ENCODE measurements at regions not wholly inside any gene's neighbourhood (a gene's known extent, or its start where the extent isn't known, plus 50 kb on each side); places are given as distances from the start of the nearest gene placed in this dataset.
"Not testable (repeated sequence)": the region's sequence is repeated elsewhere in the genome, so short reads cannot be mapped to it uniquely, and the experiment has no call there.

GRCh38 chr15:54841701-54842305 lies 354.9 kb downstream of the RSL24D1 start:
- no peak for DNase-seq (ENCODE audit: low spot score)

- no peak for DNase-seq (ENCODE audit: low spot score)
These were observed 355.9 kb downstream of the RSL24D1 start for GRCh38 chr15:54840621-54841398.

GRCh38 chr15:54839379-54839778 lies 357.4 kb downstream of the RSL24D1 start:
- DNase-seq (ENCODE audit: low spot score) = no peak

- DNase-seq (ENCODE audit: low spot score) = no peak
These were observed 360.5 kb downstream of the RSL24D1 start for GRCh38 chr15:54836052-54836795.

- DNase-seq (ENCODE audit: low spot score) = no peak
These were observed 366.9 kb downstream of the RSL24D1 start for GRCh38 chr15:54829821-54830220.

GRCh38 chr15:54820811-54821210 lies 375.9 kb downstream of the RSL24D1 start:
- DNase-seq (ENCODE audit: low spot score) = no peak

GRCh38 chr15:54820098-54820497 lies 376.6 kb downstream of the RSL24D1 start:
- no peak for DNase-seq (ENCODE audit: low spot score)

- DNase-seq (ENCODE audit: low spot score) = no peak
These were observed 380.3 kb downstream of the RSL24D1 start for GRCh38 chr15:54816401-54816800.

GRCh38 chr15:54815556-54815955 lies 381.2 kb downstream of the RSL24D1 start:
- DNase-seq (ENCODE audit: low spot score) = no peak

- DNase-seq (ENCODE audit: low spot score) = no peak
These were observed 384.4 kb downstream of the RSL24D1 start for GRCh38 chr15:54812383-54812782.

- DNase-seq (ENCODE audit: low spot score) = no peak
These were observed 386.2 kb downstream of the RSL24D1 start for GRCh38 chr15:54810496-54810895.

GRCh38 chr15:54810031-54810430 lies 386.7 kb downstream of the RSL24D1 start:
- no peak for DNase-seq (ENCODE audit: low spot score)

GRCh38 chr15:54808321-54808720 lies 388.4 kb downstream of the RSL24D1 start:
- DNase-seq (ENCODE audit: low spot score) = no peak

GRCh38 chr15:54803987-54804386 lies 392.8 kb downstream of the RSL24D1 start:
- DNase-seq (ENCODE audit: low spot score) = no peak

GRCh38 chr15:54803134-54803808 lies 393.5 kb downstream of the RSL24D1 start:
- DNase-seq (ENCODE audit: low spot score) = no peak

- DNase-seq (ENCODE audit: low spot score) = no peak
These were observed 404.2 kb downstream of the RSL24D1 start for GRCh38 chr15:54792526-54792925.

- DNase-seq (ENCODE audit: low spot score) = no peak
These were observed 406.0 kb downstream of the RSL24D1 start for GRCh38 chr15:54790693-54791092.

- DNase-seq (ENCODE audit: low spot score) = no peak
These were observed 407.4 kb downstream of the RSL24D1 start for GRCh38 chr15:54789376-54789775.

GRCh38 chr15:54781220-54781619 lies 415.5 kb downstream of the RSL24D1 start:
- DNase-seq (ENCODE audit: low spot score) = not testable (repeated sequence)

- DNase-seq (ENCODE audit: low spot score) = no peak
These were observed 417.5 kb downstream of the RSL24D1 start for GRCh38 chr15:54779271-54779670.

GRCh38 chr15:54776410-54776809 lies 420.3 kb downstream of the RSL24D1 start:
- DNase-seq (ENCODE audit: low spot score) = no peak

GRCh38 chr15:54772663-54773062 lies 424.1 kb downstream of the RSL24D1 start:
- DNase-seq (ENCODE audit: low spot score) = no peak

Data from ureter (tissue), 1 donor.